Eye (tissue), 1 donor: ENCODE measurements at regions not wholly inside any gene's neighbourhood (a gene's known extent, or its start where the extent isn't known, plus 50 kb on each side); places are given as distances from the start of the nearest gene placed in this dataset.
A peak's percentile ranks its signal among the peaks of the same experiment; 100 is the strongest.
"Not testable (repeated sequence)": the region's sequence is repeated elsewhere in the genome, so short reads cannot be mapped to it uniquely, and the experiment has no call there.

Experiments
- DNase-seq: peaks from one replicate; pipeline ENCODE4 v3.0.0-alpha.2; 2015

DNA sequence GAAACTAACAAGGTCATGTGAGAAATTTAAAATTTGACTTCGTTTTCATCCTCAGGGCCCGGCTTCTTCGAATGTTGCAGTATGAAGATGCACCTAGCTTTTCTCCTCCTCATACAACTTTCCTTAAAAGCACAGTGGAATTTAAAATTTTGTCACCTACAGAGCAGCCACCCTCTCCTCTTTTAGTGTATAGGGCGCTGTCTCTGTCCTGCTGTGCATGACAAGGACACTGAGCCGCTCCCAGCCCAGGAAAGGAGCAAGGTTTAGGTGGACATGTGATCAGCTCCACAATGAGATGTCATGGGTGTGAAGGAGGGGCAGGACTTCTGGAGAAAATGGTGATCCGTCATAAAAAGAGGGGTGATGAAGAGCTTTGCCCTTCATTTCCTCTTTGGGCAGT, 1185.4 kb downstream of the RPIA start:
- not testable (repeated sequence) for DNase-seq

DNA sequence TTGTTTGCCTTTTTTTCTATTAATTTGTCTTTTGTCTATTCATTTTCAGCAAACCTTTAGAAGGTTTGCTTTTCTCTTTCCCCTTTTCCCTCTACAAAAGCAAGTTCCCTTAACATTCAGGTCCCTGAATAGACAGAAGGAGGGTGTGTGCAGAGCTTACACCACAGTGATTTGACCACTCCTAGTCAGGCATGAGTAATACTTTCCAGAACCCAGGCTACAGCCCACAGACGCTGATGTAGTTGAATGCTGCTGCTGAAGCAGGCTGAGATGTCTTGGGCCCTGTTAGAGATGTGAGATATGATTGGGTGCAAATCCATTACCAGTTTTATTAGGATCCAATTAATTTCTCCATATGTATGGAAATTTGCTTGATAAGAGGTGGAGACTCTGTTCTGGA, 1191.4 kb downstream of the RPIA start:
- not testable (repeated sequence) for DNase-seq

GRCh38 chr2:89883624-89884023, 1192.2 kb downstream of the RPIA start:
- not testable (repeated sequence) for DNase-seq

- DNase-seq = not testable (repeated sequence)
Observed at GRCh38 chr2:89885071-89885470, 1193.6 kb downstream of the RPIA start.

DNA sequence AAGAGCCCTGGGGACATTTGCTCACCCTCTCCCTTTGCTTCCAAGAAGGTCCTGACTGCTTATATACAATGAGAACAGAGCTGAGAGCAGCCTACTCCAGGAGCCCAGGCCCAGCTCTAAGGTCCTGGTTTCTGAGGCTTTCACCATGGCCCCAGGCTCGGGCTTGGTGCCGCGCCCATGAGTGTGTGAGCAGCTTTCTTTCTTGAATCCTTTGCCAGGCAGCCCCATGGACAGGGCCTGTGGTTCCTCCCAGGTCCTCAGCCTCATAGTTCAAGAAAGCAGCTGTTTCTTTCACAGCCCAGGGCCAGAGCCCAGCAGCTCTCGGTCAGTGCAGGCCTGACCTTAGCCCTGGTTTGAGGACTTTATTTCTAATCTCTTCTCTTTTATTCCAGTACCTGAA, 1197.2 kb downstream of the RPIA start:
- DNase-seq = not testable (repeated sequence)

GRCh38 chr2:89890185-89890773, 1198.8 kb downstream of the RPIA start:
- DNase-seq = not testable (repeated sequence)

- DNase-seq = not testable (repeated sequence)
Observed at GRCh38 chr2:89894988-89895387, 1203.5 kb downstream of the RPIA start.

- not testable (repeated sequence) for DNase-seq
Observed at GRCh38 chr2:89895629-89896028, 1204.2 kb downstream of the RPIA start.

- DNase-seq = not testable (repeated sequence)
Observed at GRCh38 chr2:89927018-89927417, 1235.5 kb downstream of the RPIA start.

DNA sequence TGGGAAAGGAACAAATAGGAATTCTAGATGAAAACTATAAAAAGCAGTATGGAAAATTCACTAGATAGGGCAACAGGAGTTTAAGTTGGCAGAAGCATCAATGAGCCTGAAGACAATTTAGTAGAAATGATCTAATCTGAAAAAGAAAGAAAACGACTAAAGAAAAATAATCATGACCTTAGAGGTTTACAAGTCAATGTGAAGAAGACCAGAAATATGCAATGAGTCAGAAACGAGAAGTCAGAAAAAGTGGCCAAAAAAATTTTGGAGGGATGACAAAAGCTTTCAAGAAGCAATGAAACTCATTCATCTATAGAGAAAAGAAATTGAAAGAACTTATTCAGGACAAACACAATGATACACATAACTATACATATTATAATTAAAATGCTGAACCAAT, 1244.0 kb downstream of the RPIA start:
- not testable (repeated sequence) for DNase-seq

GRCh38 chr2:89936011-89936410, 1244.5 kb downstream of the RPIA start:
- DNase-seq = not testable (repeated sequence)

DNA sequence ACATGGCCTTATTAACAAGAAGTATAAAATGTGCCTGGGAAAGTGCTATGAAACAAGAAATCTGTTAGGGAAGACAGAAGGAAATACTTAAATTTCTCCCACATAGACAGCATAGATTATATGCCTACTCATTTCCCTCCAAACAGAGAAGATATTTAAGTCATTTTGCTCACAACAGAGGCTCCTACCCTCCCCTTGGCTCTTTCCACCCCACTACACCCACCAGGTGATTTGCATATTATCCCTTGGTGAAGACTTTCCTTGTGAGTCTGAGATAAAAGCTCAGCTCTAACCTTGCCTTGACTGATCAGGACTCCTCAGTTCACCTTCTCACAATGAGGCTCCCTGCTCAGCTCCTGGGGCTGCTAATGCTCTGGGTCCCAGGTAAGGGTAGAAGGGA, 1245.1 kb downstream of the RPIA start:
- not testable (repeated sequence) for DNase-seq

GRCh38 chr2:89938756-89939155, 1247.3 kb downstream of the RPIA start:
- not testable (repeated sequence) for DNase-seq

- DNase-seq = not testable (repeated sequence)
Observed at GRCh38 chr2:89944267-89944666, 1252.8 kb downstream of the RPIA start.

DNA sequence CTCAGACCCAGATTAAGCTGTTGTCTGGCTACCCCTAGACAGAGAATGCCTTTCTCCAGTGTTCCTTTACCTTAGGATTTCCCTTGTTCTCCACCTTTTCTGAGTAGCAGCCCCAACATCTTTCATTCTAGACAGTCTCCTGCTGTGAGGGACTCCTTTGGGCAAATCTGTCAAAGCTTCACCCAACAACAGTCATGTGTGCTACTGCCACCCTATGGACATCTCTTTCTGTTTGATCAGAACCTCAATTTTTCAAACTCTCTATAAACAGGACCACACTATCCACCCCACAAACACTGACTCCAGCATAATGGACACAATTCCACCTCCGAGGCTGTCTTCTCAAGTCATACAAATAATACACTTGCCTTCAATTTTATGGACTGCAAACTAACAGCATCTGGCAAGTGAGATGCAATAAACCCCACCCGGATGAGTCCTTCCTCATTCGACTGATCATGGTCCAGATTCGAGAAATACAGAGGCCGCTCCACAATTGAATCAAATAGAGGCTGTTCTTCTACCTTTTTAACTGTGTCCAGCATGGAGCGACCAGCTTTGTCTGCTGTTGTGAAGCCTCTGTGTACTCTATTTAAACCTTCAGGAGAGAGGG, 1253.6 kb downstream of the RPIA start:
- not testable (repeated sequence) for DNase-seq

GRCh38 chr2:89947208-89947815, 1255.8 kb downstream of the RPIA start:
- DNase-seq = not testable (repeated sequence)

GRCh38 chr2:89948102-89948501, 1256.6 kb downstream of the RPIA start:
- DNase-seq = not testable (repeated sequence)

DNA sequence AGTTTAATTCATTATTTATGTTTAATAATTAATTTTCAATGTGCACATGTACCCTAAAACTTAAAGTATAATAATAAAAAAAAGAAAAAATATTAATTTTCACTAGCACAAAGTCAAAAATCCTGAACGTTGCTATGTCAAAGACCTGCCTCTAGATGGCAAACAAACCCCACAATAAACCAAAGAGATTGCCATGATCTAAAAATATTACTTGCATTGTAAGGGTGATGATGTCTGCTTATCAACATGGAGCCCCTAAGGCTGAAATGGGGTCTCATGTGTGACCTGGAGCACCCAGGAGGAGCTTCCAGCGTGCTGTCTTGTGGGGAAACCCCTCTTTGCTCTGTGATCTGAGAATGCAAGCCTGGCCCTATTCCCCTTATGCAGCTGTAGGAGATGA, 1259.3 kb downstream of the RPIA start:
- not testable (repeated sequence) for DNase-seq

DNA sequence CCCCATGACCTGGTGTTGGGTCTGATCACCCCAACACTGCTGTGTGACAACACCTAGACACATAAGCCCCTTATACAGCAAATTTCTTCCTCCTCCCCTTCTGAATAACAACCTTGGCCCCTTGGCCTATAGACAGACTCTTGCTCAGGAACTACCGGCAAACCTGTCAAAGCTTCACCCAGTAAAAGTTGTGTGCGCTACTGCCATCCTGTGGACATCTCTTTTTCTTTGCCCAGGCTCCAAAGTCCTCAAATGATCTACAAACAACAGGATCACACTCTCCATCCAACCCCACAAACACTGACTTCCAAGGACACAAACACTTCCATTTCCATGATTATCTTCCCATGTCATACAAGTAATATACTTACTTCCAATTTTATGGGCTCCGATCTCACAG, 1265.8 kb downstream of the RPIA start:
- DNase-seq = peak; percentile 5

DNA sequence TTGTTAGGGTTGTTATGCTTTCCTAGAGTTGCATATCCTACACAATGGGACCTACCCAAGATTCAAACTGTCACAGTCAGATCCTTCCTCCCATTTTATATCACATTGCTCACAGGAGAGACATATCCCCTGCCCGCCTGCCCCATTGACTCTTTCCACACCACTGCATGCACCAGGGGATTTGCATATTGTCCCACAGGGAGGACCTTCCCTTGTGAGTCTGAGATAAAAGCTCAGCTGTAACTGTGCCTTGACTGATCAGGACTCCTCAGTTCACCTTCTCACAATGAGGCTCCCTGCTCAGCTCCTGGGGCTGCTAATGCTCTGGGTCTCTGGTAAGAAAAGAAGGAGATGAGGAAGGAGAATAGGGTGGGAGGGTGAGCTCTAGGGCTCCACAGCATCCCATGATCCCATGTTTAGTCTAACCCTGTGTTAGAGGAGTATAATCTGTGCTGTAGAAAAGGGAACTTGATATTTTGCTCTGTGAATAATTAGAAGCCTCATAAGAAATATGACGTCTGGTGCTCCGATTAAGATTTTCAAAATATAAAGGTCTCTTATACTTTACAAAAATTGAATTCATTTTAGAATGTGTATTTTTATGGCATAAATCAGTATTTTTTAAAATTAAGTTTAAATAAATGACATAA, 1268.4 kb downstream of the RPIA start:
- not testable (repeated sequence) for DNase-seq

DNA sequence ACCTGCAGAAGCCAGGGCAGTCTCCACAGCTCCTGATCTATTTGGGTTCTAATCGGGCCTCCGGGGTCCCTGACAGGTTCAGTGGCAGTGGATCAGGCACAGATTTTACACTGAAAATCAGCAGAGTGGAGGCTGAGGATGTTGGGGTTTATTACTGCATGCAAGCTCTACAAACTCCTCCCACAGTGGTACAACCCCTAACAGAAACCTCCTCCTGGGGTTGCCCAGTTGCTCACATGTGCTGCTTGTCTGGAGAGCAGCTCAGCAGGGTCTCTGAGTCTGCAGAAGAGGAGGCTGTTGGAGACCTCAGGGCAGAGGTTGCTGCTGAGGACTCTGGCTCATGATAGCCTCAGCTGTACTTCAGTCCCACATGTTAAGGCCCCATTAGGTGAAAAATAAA, 1269.1 kb downstream of the RPIA start:
- not testable (repeated sequence) for DNase-seq

DNA sequence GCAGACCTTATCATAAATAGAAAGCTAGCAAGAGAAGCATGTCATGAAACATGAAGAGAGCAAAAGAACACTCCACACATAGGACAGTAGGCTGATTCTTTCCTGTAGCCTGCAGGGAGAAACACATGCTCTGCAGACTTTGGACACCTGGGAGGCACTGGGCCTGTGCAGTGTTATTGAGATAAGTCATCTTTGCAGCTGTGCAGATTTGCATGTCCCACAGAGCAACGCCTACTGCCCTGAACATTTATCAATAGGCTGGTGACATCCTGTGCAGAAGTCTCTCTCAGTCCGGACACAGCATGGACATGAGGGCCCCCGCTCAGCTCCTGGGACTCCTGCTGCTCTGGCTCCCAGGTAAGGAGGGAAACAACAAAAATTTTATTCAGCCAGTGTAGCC, 1277.1 kb downstream of the RPIA start:
- not testable (repeated sequence) for DNase-seq

DNA sequence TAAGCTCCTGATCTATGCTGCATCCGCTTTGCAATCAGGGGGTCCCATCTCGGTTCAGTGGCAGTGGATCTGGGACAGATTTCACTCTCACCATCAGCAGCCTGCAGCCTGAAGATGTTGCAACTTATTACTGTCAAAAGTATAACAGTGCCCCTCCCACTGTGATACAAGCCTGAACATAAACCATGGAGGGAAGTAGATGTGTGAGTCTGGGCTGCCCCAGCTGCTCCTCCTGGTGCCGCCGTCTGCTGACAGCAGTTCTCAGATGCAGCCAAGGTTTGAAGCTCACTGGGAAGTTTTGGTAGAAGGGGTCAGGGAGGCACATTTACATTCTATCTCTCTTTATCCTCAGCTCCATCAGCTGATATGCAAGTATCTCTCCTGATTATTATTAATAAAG, 1277.7 kb downstream of the RPIA start:
- not testable (repeated sequence) for DNase-seq

DNA sequence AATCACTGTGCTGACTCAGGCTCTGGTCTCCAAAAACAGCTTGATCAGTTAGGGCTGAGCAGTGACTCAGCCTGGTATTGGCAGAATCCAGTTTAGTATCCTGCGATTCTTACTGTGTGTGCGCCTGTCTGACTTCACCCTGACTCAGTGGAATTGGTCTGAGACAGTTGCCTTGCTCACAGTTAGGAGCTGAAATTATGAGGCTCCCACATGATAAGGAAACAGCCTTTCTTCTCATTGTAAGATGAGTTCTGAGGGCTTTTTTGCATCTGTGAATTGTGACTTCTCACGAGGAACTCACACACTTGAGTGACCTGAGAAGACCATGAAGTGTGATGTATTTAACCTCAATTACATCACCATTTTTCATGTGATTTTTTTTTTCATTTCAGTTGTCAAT, 1282.4 kb downstream of the RPIA start:
- DNase-seq = not testable (repeated sequence)
